ENCODE measurements at regions not wholly inside any gene's neighbourhood (a gene's known extent, or its start where the extent isn't known, plus 50 kb on each side); places are given as distances from the start of the nearest gene placed in this dataset.
"Not testable (repeated sequence)": the region's sequence is repeated elsewhere in the genome, so short reads cannot be mapped to it uniquely, and the experiment has no call there.

GRCh38 chrX:82723806-82724205 is 784.3 kb upstream of the POU3F4 start:
- Histone ChIP-seq H3K4ac (ENCODE audit: low read depth, low read length) (no peak overlapping the region), H4K5ac (ENCODE audit: insufficient read length, low read depth, low read length) (no peak overlapping the region), H4K20me1 (ENCODE audit: control insufficient read depth, insufficient read depth, insufficient read length) (no peaks in the 10 kb centered on the region), H3K14ac (ENCODE audit: insufficient read depth, low read length) (no peak overlapping the region), H3K4me2 (ENCODE audit: insufficient read depth, insufficient read length, low read length) (no peak overlapping the region), H2BK20ac (ENCODE audit: low read depth, low read length, poor library complexity, severe bottlenecking) (no peak overlapping the region), H3K79me1 (ENCODE audit: insufficient read depth, low read depth, low read length, poor library complexity, severe bottlenecking) (no peaks in the 10 kb centered on the region), H2BK5ac (ENCODE audit: insufficient read length, low read length) (no peak overlapping the region), H3K56ac (ENCODE audit: insufficient read length, low read depth, low read length) (no peak overlapping the region), H2BK12ac (ENCODE audit: insufficient read length, low read depth, low read length) (no peak overlapping the region), H3K4me1 (ENCODE audit: insufficient read depth, low read length) (no peaks in the 10 kb centered on the region), H2BK15ac (ENCODE audit: low read depth, low read length) (no peak overlapping the region), H3K27ac (ENCODE audit: insufficient read length, low read depth, low read length) (no peak overlapping the region), H3T11ph (ENCODE audit: low read length) (no peak overlapping the region), H3K9ac (ENCODE audit: extremely low read depth, insufficient read length, low read length) (no peak overlapping the region), H3K79me2 (ENCODE audit: insufficient read depth, low read length) (no peaks in the 10 kb centered on the region), H3K9me3 (ENCODE audit: control insufficient read depth, low read depth, low read length) (no peaks in the 10 kb centered on the region), H2AFZ (ENCODE audit: low read length) (no peak overlapping the region), H2BK120ac (ENCODE audit: low read depth, low read length, poor library complexity, severe bottlenecking) (no peak overlapping the region), H4K91ac (ENCODE audit: insufficient read length, low read depth, low read length) (no peak overlapping the region), H3K23ac (ENCODE audit: insufficient read length, low read depth, low read length) (no peak overlapping the region), H3K27me3 (ENCODE audit: insufficient read depth, low read length) (no peaks in the 10 kb centered on the region), H4K8ac (replicated peaks; ENCODE audit: insufficient read length, low read depth, low read length) (no peak overlapping the region), H3K23me2 (ENCODE audit: insufficient read length, low read depth, low read length, poor library complexity, severe bottlenecking) (no peaks in the 10 kb centered on the region), H3K18ac (ENCODE audit: insufficient read length, low read depth, low read length) (no peak overlapping the region), H2AK5ac (ENCODE audit: insufficient read length, low read length) (no peak overlapping the region)
- Mint-ChIP-seq H3K4me3 (no peak overlapping the region), H3K4me1 (peaks cover 19 to 24% of the 10 kb centered on the region in 2 experiments), H3K36me3 (ENCODE audit: insufficient read depth in 1 of 3, low read depth in 3 of 3) (no peaks in the 10 kb centered on the region), H3K27ac (no peak overlapping the region), H3K9me3 (peaks cover 21 to 30% of the 10 kb centered on the region in 2 experiments), H3K27me3 (ENCODE audit: low read depth) (no peaks in the 10 kb centered on the region)
- WGBS (ENCODE audit: extremely low coverage, insufficient read length, low lambda C conversion rate) = no CpG with 5 or more reads among the region's 1 CpG
- no peak for TF ChIP-seq CTCF (conservative IDR thresholded peaks at IDR 0.05)
- DNase-seq = no peak

GRCh38 chrX:82727436-82727835 is 780.7 kb upstream of the POU3F4 start:
- not testable (repeated sequence) for H4K8ac ChIP-seq (replicated peaks; ENCODE audit: insufficient read length, low read depth, low read length); H3K23me2 ChIP-seq (ENCODE audit: insufficient read length, low read depth, low read length, poor library complexity, severe bottlenecking); DNase-seq; H3K4ac ChIP-seq (ENCODE audit: low read depth, low read length); H3K4me1 ChIP-seq (ENCODE audit: insufficient read depth, low read length); H2BK120ac ChIP-seq (ENCODE audit: low read depth, low read length, poor library complexity, severe bottlenecking); H3K79me1 ChIP-seq (ENCODE audit: insufficient read depth, low read depth, low read length, poor library complexity, severe bottlenecking); H2BK15ac ChIP-seq (ENCODE audit: low read depth, low read length); H3K36me3 Mint-ChIP-seq (ENCODE audit: insufficient read depth in 1 of 3, low read depth in 3 of 3); H3K27me3 Mint-ChIP-seq (ENCODE audit: low read depth); H2BK12ac ChIP-seq (ENCODE audit: insufficient read length, low read depth, low read length); H3T11ph ChIP-seq (ENCODE audit: low read length); H2BK5ac ChIP-seq (ENCODE audit: insufficient read length, low read length); H3K9ac ChIP-seq (ENCODE audit: extremely low read depth, insufficient read length, low read length); H3K14ac ChIP-seq (ENCODE audit: insufficient read depth, low read length); H3K56ac ChIP-seq (ENCODE audit: insufficient read length, low read depth, low read length); H4K91ac ChIP-seq (ENCODE audit: insufficient read length, low read depth, low read length); H3K79me2 ChIP-seq (ENCODE audit: insufficient read depth, low read length); H2AK5ac ChIP-seq (ENCODE audit: insufficient read length, low read length); H3K27me3 ChIP-seq (ENCODE audit: insufficient read depth, low read length); H3K27ac Mint-ChIP-seq; H4K5ac ChIP-seq (ENCODE audit: insufficient read length, low read depth, low read length); H3K9me3 ChIP-seq (ENCODE audit: control insufficient read depth, low read depth, low read length); H3K18ac ChIP-seq (ENCODE audit: insufficient read length, low read depth, low read length); H3K4me3 Mint-ChIP-seq; H3K4me2 ChIP-seq (ENCODE audit: insufficient read depth, insufficient read length, low read length); H2BK20ac ChIP-seq (ENCODE audit: low read depth, low read length, poor library complexity, severe bottlenecking); H2AFZ ChIP-seq (ENCODE audit: low read length); H3K23ac ChIP-seq (ENCODE audit: insufficient read length, low read depth, low read length); H4K20me1 ChIP-seq (ENCODE audit: control insufficient read depth, insufficient read depth, insufficient read length); H3K27ac ChIP-seq (ENCODE audit: insufficient read length, low read depth, low read length)
- Mint-ChIP-seq H3K4me1 (peaks cover 9 to 15% of the 10 kb centered on the region in 2 experiments), H3K9me3 (peaks cover 10% of the 10 kb centered on the region in 2 experiments; a peak in 4 of 5 replicates)
- no CpG with 5 or more reads among the region's 6 CpGs for WGBS (ENCODE audit: extremely low coverage, insufficient read length, low lambda C conversion rate)
